ENCODE measurements at regions not wholly inside any gene's neighbourhood (a gene's known extent, or its start where the extent isn't known, plus 50 kb on each side); places are given as distances from the start of the nearest gene placed in this dataset.

GRCh38 chr3:170768334-170768801 is 101.6 kb downstream of the RPL22L1 start:
- no peaks in the 10 kb centered on the region for H3K27me3 ChIP-seq (ENCODE audit: control insufficient read depth, insufficient read depth, low read length)
- H3K36me3 ChIP-seq (ENCODE audit: control insufficient read depth, insufficient read depth, low read length), result no peaks in the 10 kb centered on the region
- DNase-seq (ENCODE audit: low read depth), result no peak
- no peak for TF ChIP-seq CTCF (IDR thresholded peaks at IDR 0.05; ENCODE audit: insufficient read depth, low read length, poor library complexity, severe bottlenecking)
- H3K4me3 ChIP-seq (ENCODE audit: low read depth, low read length), result no peak overlapping the region

GRCh38 chr3:170767576-170767941 is 102.4 kb downstream of the RPL22L1 start:
- no peak for TF ChIP-seq CTCF (IDR thresholded peaks at IDR 0.05; ENCODE audit: insufficient read depth, low read length, poor library complexity, severe bottlenecking)
- Histone ChIP-seq H3K36me3 (ENCODE audit: control insufficient read depth, insufficient read depth, low read length) (no peaks in the 10 kb centered on the region), H3K4me3 (ENCODE audit: low read depth, low read length) (no peak overlapping the region), H3K27me3 (ENCODE audit: control insufficient read depth, insufficient read depth, low read length) (no peaks in the 10 kb centered on the region)
- DNase-seq (ENCODE audit: low read depth), result no peak

- H3K27me3 ChIP-seq (ENCODE audit: control insufficient read depth, insufficient read depth, low read length), result no peaks in the 10 kb centered on the region
- no peaks in the 10 kb centered on the region for H3K36me3 ChIP-seq (ENCODE audit: control insufficient read depth, insufficient read depth, low read length)
- no peak overlapping the region for H3K4me3 ChIP-seq (ENCODE audit: low read depth, low read length)
- TF ChIP-seq CTCF (IDR thresholded peaks at IDR 0.05; ENCODE audit: insufficient read depth, low read length, poor library complexity, severe bottlenecking), result no peak
- DNase-seq (ENCODE audit: low read depth), result no peak
These were observed 103.0 kb downstream of the RPL22L1 start for GRCh38 chr3:170766823-170767575.

- no peak for DNase-seq (ENCODE audit: low read depth)
- no peaks in the 10 kb centered on the region for H3K27me3 ChIP-seq (ENCODE audit: control insufficient read depth, insufficient read depth, low read length)
- no peak overlapping the region for H3K4me3 ChIP-seq (ENCODE audit: low read depth, low read length)
- TF ChIP-seq CTCF (IDR thresholded peaks at IDR 0.05; ENCODE audit: insufficient read depth, low read length, poor library complexity, severe bottlenecking), result no peak
- H3K36me3 ChIP-seq (ENCODE audit: control insufficient read depth, insufficient read depth, low read length), result no peaks in the 10 kb centered on the region
These were observed 103.7 kb downstream of the RPL22L1 start for GRCh38 chr3:170766253-170766652.

GRCh38 chr3:170765419-170766078 is 104.4 kb downstream of the RPL22L1 start:
- H3K27me3 ChIP-seq (ENCODE audit: control insufficient read depth, insufficient read depth, low read length), result no peaks in the 10 kb centered on the region

More at GRCh38 chr3:170765419-170766078, 104.4 kb downstream of the RPL22L1 start:
- no peak for DNase-seq (ENCODE audit: low read depth)
- H3K4me3 ChIP-seq (ENCODE audit: low read depth, low read length), result no peak overlapping the region
- no peak for TF ChIP-seq CTCF (IDR thresholded peaks at IDR 0.05; ENCODE audit: insufficient read depth, low read length, poor library complexity, severe bottlenecking)
- no peaks in the 10 kb centered on the region for H3K36me3 ChIP-seq (ENCODE audit: control insufficient read depth, insufficient read depth, low read length)
